ENCODE measurements at regions not wholly inside any gene's neighbourhood (a gene's known extent, or its start where the extent isn't known, plus 50 kb on each side); places are given as distances from the start of the nearest gene placed in this dataset.

- no peak for TF ChIP-seq CTCF (conservative IDR thresholded peaks at IDR 0.05; ENCODE audit: low read depth, low read length)
- H3K4me3 ChIP-seq (ENCODE audit: low read depth, low read length), result no peak overlapping the region
- no peak for DNase-seq (ENCODE audit: low read depth)
These were observed 173.5 kb upstream of the MEX3C start for GRCh38 chr18:51370996-51371395.

GRCh38 chr18:51371929-51372328, 174.4 kb upstream of the MEX3C start:
- no peak overlapping the region for H3K4me3 ChIP-seq (ENCODE audit: low read depth, low read length)
- DNase-seq (ENCODE audit: low read depth), result no peak
- TF ChIP-seq CTCF (conservative IDR thresholded peaks at IDR 0.05; ENCODE audit: low read depth, low read length), result no peak

- no peak overlapping the region for H3K4me3 ChIP-seq (ENCODE audit: low read depth, low read length)
- no peak for TF ChIP-seq CTCF (conservative IDR thresholded peaks at IDR 0.05; ENCODE audit: low read depth, low read length)
- DNase-seq (ENCODE audit: low read depth), result no peak
These were observed 184.6 kb upstream of the MEX3C start for GRCh38 chr18:51382081-51382480.

GRCh38 chr18:51383116-51383515, 185.6 kb upstream of the MEX3C start:
- TF ChIP-seq CTCF (conservative IDR thresholded peaks at IDR 0.05; ENCODE audit: low read depth, low read length), result no peak
- DNase-seq (ENCODE audit: low read depth), result no peak

GRCh38 chr18:51383711-51384110, 186.2 kb upstream of the MEX3C start:
- no peak for DNase-seq (ENCODE audit: low read depth)
- no peak for TF ChIP-seq CTCF (conservative IDR thresholded peaks at IDR 0.05; ENCODE audit: low read depth, low read length)
- no peak overlapping the region for H3K4me3 ChIP-seq (ENCODE audit: low read depth, low read length)

More at GRCh38 chr18:51383116-51383515, 185.6 kb upstream of the MEX3C start:
- H3K4me3 ChIP-seq (ENCODE audit: low read depth, low read length), result no peak overlapping the region

GRCh38 chr18:51385270-51385669, 187.8 kb upstream of the MEX3C start:
- DNase-seq (ENCODE audit: low read depth), result no peak
- no peak for TF ChIP-seq CTCF (conservative IDR thresholded peaks at IDR 0.05; ENCODE audit: low read depth, low read length)
- no peak overlapping the region for H3K4me3 ChIP-seq (ENCODE audit: low read depth, low read length)

GRCh38 chr18:51390702-51391101, 193.2 kb upstream of the MEX3C start:
- no peak for DNase-seq (ENCODE audit: low read depth)
- TF ChIP-seq CTCF (conservative IDR thresholded peaks at IDR 0.05; ENCODE audit: low read depth, low read length), result no peak
- H3K4me3 ChIP-seq (ENCODE audit: low read depth, low read length), result no peak overlapping the region

Data from epithelial cell of proximal tubule (primary cell).